T-cell (primary cell): ENCODE measurements at regions not wholly inside any gene's neighbourhood (a gene's known extent, or its start where the extent isn't known, plus 50 kb on each side); places are given as distances from the start of the nearest gene placed in this dataset.

Source experiments
- ATAC-seq, 4 experiments: fragments of 200-7000 bp in 3 of 4; fragments of 150-1000 bp in 1 of 4; cut with Tn5 transposase; replicated peaks in 1 of 4; 1 replicate in 3 of 4; 2 replicates in 1 of 4; pipeline ENCODE4 v1.10.0; 2021; ENCODE audit warnings: moderate library complexity in 3 of 4, mild to moderate bottlenecking in 2 of 4, moderate number of reproducible peaks in 1 of 4
- CTCF ChIA-PET, 2 donors: fragments of 300-600 bp; sonication (Branson Sonifier 250); formaldehyde crosslinking; loops; one replicate each; lab custom pipeline; 2022; ENCODE audit warnings: antibody characterized with exemption in 2 of 2; lab: Charles Lee
- POLR2A ChIA-PET, 2 donors: fragments of 300-600 bp; sonication (Branson Sonifier 250); formaldehyde crosslinking; loops; one replicate each; lab custom pipeline; 2022; ENCODE audit warnings: antibody characterized with exemption in 2 of 2; lab: Charles Lee
- DNase-seq, 35 experiments: peaks; one replicate each; pipeline versions ENCODE4 v3.0.0 to v3.0.0-alpha.2; 2013 to 2023
- H3K27ac ChIP-seq: one replicate; pipeline ENCODE4 v1.5.1; 2013; ENCODE audit warnings: low read length
- H3K27me3 ChIP-seq, 2 experiments: replicated peaks in 1 of 2; 1 replicate in 1 of 2; 2 replicates in 1 of 2; pipeline versions ENCODE4 v1.6.1 to v1.7.0; 2013; ENCODE audit warnings: low read length in 1 of 2, mixed read lengths in 1 of 2; ENCODE audit not compliant: control insufficient read depth in 2 of 2, insufficient read depth in 2 of 2; ENCODE audit errors: extremely low read depth in 1 of 2
- H3K36me3 ChIP-seq, 2 donors: 1 replicate in 1 of 2; 2 replicates in 1 of 2; pipeline versions ENCODE4 v1.6.1 to v1.7.0; 2013; ENCODE audit warnings: low read length in 1 of 2; ENCODE audit not compliant: control insufficient read depth in 2 of 2, insufficient read depth in 1 of 2; ENCODE audit errors: extremely low read depth in 1 of 2
- H3K4me1 ChIP-seq, 2 experiments: 1 replicate in 1 of 2; 2 replicates in 1 of 2; pipeline versions ENCODE4 v1.6.1 to v1.7.0; 2013; ENCODE audit warnings: low read length in 2 of 2, mixed read lengths in 1 of 2; ENCODE audit not compliant: insufficient read depth in 2 of 2, control insufficient read depth in 1 of 2; ENCODE audit errors: extremely low read depth in 1 of 2
- H3K4me3 ChIP-seq, 2 donors: 1 replicate in 1 of 2; 2 replicates in 1 of 2; pipeline versions ENCODE4 v1.5.1 to v1.7.0; 2013; ENCODE audit warnings: mild to moderate bottlenecking in 2 of 2, low read length in 1 of 2, moderate library complexity in 1 of 2; ENCODE audit not compliant: control insufficient read depth in 1 of 2; ENCODE audit errors: extremely low read depth in 1 of 2
- H3K9me3 ChIP-seq: 2 replicates; pipeline ENCODE4 v1.7.0; 2013
- H3K27ac Mint-ChIP-seq, 2 donors: one replicate each; pipeline ENCODE4 v1.8.0; 2020 to 2021; ENCODE audit warnings: mild to moderate bottlenecking in 2 of 2, mixed read lengths in 2 of 2
- H3K27me3 Mint-ChIP-seq, 2 donors: one replicate each; pipeline ENCODE4 v1.8.0; 2021 to 2022; ENCODE audit warnings: mixed read lengths in 2 of 2
- H3K36me3 Mint-ChIP-seq: one replicate; pipeline ENCODE4 v1.8.0; 2021; ENCODE audit warnings: mixed read lengths
- H3K4me1 Mint-ChIP-seq, 3 donors: one replicate each; pipeline ENCODE4 v1.8.0; 2020 to 2022; ENCODE audit warnings: mixed read lengths in 3 of 3, mild to moderate bottlenecking in 1 of 3
- H3K4me3 Mint-ChIP-seq, 3 donors: one replicate each; pipeline ENCODE4 v1.8.0; 2020 to 2022; ENCODE audit warnings: mild to moderate bottlenecking in 3 of 3, mixed read lengths in 3 of 3, moderate library complexity in 3 of 3
- H3K9me3 Mint-ChIP-seq, 3 donors: one replicate each; pipeline ENCODE4 v1.8.0; 2020 to 2022; ENCODE audit warnings: mixed read lengths in 3 of 3
- WGBS: methylation state at CpG from one replicate; pipeline ENCODE4 v1.1.5; 2013; ENCODE audit warnings: missing lambda C conversion rate; ENCODE audit not compliant: insufficient coverage; 5-methylcytosine and 5-hydroxymethylcytosine counted together

- H3K4me1 Mint-ChIP-seq = no peaks in the 10 kb centered on the region
- no peak for DNase-seq
- H3K27me3 Mint-ChIP-seq = no peaks in the 10 kb centered on the region
- POLR2A ChIA-PET = no interaction called here
- no peak for ATAC-seq
- H3K9me3 Mint-ChIP-seq = peaks cover 2 to 19% (median 4%) of the 10 kb centered on the region in 3 donors
- no peaks in the 10 kb centered on the region for H3K27me3 ChIP-seq
- WGBS = no CpG with 5 or more reads among the region's 5 CpGs
- no peaks in the 10 kb centered on the region for H3K4me1 ChIP-seq
- H3K36me3 ChIP-seq = no peaks in the 10 kb centered on the region
- no peaks in the 10 kb centered on the region for H3K36me3 Mint-ChIP-seq
- CTCF ChIA-PET = no interaction called here
- no peaks in the 10 kb centered on the region for H3K9me3 ChIP-seq
- no peak overlapping the region for H3K4me3 Mint-ChIP-seq
- no peak overlapping the region for H3K27ac ChIP-seq
- H3K4me3 ChIP-seq = no peak overlapping the region
- H3K27ac Mint-ChIP-seq = no peak overlapping the region
Observed at GRCh38 chr11:21965221-21965620, 227.7 kb upstream of the ANO5 start.

- H3K9me3 ChIP-seq = no peaks in the 10 kb centered on the region
- no peak overlapping the region for H3K4me3 ChIP-seq
- H3K27me3 ChIP-seq = no peaks in the 10 kb centered on the region
- H3K4me1 ChIP-seq = no peaks in the 10 kb centered on the region
- H3K36me3 ChIP-seq = no peaks in the 10 kb centered on the region
- Mint-ChIP-seq H3K9me3 (peaks cover 4 to 22% (median 4%) of the 10 kb centered on the region in 3 donors), H3K27me3 (no peaks in the 10 kb centered on the region), H3K4me1 (no peaks in the 10 kb centered on the region), H3K36me3 (no peaks in the 10 kb centered on the region), H3K4me3 (no peak overlapping the region), H3K27ac (no peak overlapping the region)
- DNase-seq (no peak), ATAC-seq (no peak)
- ChIA-PET CTCF (no interaction called here), POLR2A (no interaction called here)
- WGBS = no CpG with 5 or more reads among the region's 1 CpG
- no peak overlapping the region for H3K27ac ChIP-seq
Observed at GRCh38 chr11:21968702-21969101, 224.2 kb upstream of the ANO5 start.

- Histone ChIP-seq H3K9me3 (no peaks in the 10 kb centered on the region), H3K27ac (no peak overlapping the region), H3K36me3 (no peaks in the 10 kb centered on the region), H3K4me3 (no peak overlapping the region), H3K4me1 (no peaks in the 10 kb centered on the region), H3K27me3 (no peaks in the 10 kb centered on the region)
- H3K27me3 Mint-ChIP-seq = no peaks in the 10 kb centered on the region
- ChIA-PET CTCF (no interaction called here), POLR2A (no interaction called here)
- no peaks in the 10 kb centered on the region for H3K4me1 Mint-ChIP-seq
- DNase-seq (no peak), ATAC-seq (no peak)
- no CpG with 5 or more reads among the region's 3 CpGs for WGBS
- H3K4me3 Mint-ChIP-seq = no peak overlapping the region
- H3K9me3 Mint-ChIP-seq = peaks cover 7 to 18% (median 8%) of the 10 kb centered on the region in 3 donors
- no peak overlapping the region for H3K27ac Mint-ChIP-seq
- no peaks in the 10 kb centered on the region for H3K36me3 Mint-ChIP-seq
Observed at GRCh38 chr11:21969841-21970240, 223.0 kb upstream of the ANO5 start.

- CTCF ChIA-PET = no interaction called here
- DNase-seq (no peak), ATAC-seq (no peak)
- Mint-ChIP-seq H3K27ac (no peak overlapping the region), H3K4me1 (no peaks in the 10 kb centered on the region), H3K36me3 (no peaks in the 10 kb centered on the region), H3K27me3 (no peaks in the 10 kb centered on the region), H3K4me3 (no peak overlapping the region), H3K9me3 (peaks cover 9 to 11% (median 11%) of the 10 kb centered on the region in 3 donors)
- Histone ChIP-seq H3K4me3 (no peak overlapping the region), H3K9me3 (no peaks in the 10 kb centered on the region), H3K36me3 (no peaks in the 10 kb centered on the region), H3K27ac (no peak overlapping the region), H3K27me3 (no peaks in the 10 kb centered on the region), H3K4me1 (no peaks in the 10 kb centered on the region)
- POLR2A ChIA-PET = no interaction called here
- WGBS = no CpG with 5 or more reads among the region's 2 CpGs
Observed at GRCh38 chr11:21975242-21975641, 217.6 kb upstream of the ANO5 start.

DNA sequence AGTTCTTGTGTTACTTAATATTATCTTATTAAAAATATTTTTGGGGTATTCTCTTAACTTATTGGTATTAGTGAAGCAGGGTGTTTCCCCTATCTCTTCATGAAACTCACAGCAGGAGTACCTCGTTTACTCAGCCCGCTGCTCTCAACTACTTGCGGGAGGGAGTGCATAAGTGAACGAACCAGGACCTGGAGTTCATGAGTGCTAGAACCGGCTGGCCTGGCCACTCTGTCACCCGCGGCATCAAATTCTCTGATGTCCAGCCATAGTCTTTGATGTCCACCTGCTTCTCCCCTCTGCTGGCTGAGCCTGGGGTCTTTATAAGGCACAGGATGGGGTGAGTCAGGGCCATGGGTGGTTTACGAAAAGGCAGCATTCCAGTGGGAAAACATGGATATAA, 216.7 kb upstream of the ANO5 start:
- 89% methylated on average over 5 of the region's 8 CpGs for WGBS
- Histone ChIP-seq H3K27ac (no peak overlapping the region), H3K4me1 (no peaks in the 10 kb centered on the region), H3K9me3 (no peaks in the 10 kb centered on the region), H3K36me3 (no peaks in the 10 kb centered on the region), H3K27me3 (no peaks in the 10 kb centered on the region), H3K4me3 (no peak overlapping the region)
- Mint-ChIP-seq H3K36me3 (no peaks in the 10 kb centered on the region), H3K9me3 (peaks cover 9 to 11% (median 11%) of the 10 kb centered on the region in 3 donors), H3K27ac (no peak overlapping the region), H3K4me3 (no peak overlapping the region), H3K4me1 (no peaks in the 10 kb centered on the region), H3K27me3 (no peaks in the 10 kb centered on the region)
- DNase-seq = no peak
- CTCF ChIA-PET = no interaction called here
- no peak for ATAC-seq
- POLR2A ChIA-PET = no interaction called here

DNA sequence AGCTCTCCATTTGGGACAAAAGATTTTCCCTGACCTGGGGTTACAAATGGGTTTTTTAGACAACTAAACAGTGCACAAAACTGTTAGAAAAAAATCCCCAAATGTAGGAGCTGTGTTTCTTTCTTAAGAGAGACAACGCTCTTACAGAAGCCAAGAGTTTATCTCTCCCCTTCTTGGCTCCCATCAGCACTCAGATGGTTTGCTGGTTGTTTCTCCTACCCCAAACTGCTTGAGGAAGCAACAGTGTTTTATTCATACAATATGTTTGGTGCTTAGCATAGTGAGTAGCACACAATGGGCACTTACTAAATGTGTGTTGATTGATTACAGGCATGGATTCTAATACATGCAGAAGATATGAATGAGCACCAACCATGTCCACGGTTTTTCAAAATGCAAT, 209.5 kb upstream of the ANO5 start:
- H3K36me3 Mint-ChIP-seq = no peaks in the 10 kb centered on the region
- no peak overlapping the region for H3K27ac Mint-ChIP-seq
- Histone ChIP-seq H3K4me1 (no peaks in the 10 kb centered on the region), H3K4me3 (no peak overlapping the region), H3K27ac (no peak overlapping the region), H3K9me3 (no peaks in the 10 kb centered on the region), H3K36me3 (no peaks in the 10 kb centered on the region), H3K27me3 (no peaks in the 10 kb centered on the region)
- DNase-seq = no peak
- ChIA-PET POLR2A (no interaction called here), CTCF (no interaction called here)
- H3K9me3 Mint-ChIP-seq = peaks cover 0 to 17% (median 7%) of the 10 kb centered on the region in 3 donors
- H3K4me3 Mint-ChIP-seq = no peak overlapping the region
- no peaks in the 10 kb centered on the region for H3K4me1 Mint-ChIP-seq
- H3K27me3 Mint-ChIP-seq = no peaks in the 10 kb centered on the region
- no peak for ATAC-seq
- WGBS = no CpG with 5 or more reads among the region's 2 CpGs

DNA sequence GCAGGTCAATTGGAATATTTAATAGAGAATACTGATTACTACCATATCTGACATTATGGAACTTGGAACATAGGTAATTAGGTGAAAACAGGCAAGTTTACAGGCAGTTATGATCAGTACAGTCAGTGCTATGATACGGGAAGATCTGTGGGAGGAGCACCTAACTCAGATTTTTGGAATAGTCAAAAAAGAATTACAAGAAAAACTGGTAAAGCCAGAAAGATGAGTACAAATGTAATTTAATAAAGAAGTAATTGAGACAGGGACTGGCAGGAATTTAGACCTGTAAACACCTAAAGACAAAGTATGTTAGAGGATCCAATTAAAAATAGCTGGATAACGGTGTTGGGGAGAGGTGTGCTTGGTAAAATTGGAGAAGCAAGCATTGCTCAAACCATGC, 206.5 kb upstream of the ANO5 start:
- H3K36me3 Mint-ChIP-seq = no peaks in the 10 kb centered on the region
- POLR2A ChIA-PET = no interaction called here
- H3K4me1 Mint-ChIP-seq = no peaks in the 10 kb centered on the region
- Histone ChIP-seq H3K27me3 (no peaks in the 10 kb centered on the region), H3K4me3 (no peak overlapping the region), H3K27ac (no peak overlapping the region), H3K36me3 (no peaks in the 10 kb centered on the region), H3K9me3 (no peaks in the 10 kb centered on the region), H3K4me1 (no peaks in the 10 kb centered on the region)
- no peak for DNase-seq
- CTCF ChIA-PET = no interaction called here
- H3K27me3 Mint-ChIP-seq = no peaks in the 10 kb centered on the region
- peaks cover 7 to 21% (median 7%) of the 10 kb centered on the region in 3 donors for H3K9me3 Mint-ChIP-seq
- H3K4me3 Mint-ChIP-seq = no peak overlapping the region
- ATAC-seq = no peak
- 88% methylated on average over 2 of the region's 2 CpGs for WGBS
- no peak overlapping the region for H3K27ac Mint-ChIP-seq
